ENCODE measurements at regions not wholly inside any gene's neighbourhood (a gene's known extent, or its start where the extent isn't known, plus 50 kb on each side); places are given as distances from the start of the nearest gene placed in this dataset.

DNA sequence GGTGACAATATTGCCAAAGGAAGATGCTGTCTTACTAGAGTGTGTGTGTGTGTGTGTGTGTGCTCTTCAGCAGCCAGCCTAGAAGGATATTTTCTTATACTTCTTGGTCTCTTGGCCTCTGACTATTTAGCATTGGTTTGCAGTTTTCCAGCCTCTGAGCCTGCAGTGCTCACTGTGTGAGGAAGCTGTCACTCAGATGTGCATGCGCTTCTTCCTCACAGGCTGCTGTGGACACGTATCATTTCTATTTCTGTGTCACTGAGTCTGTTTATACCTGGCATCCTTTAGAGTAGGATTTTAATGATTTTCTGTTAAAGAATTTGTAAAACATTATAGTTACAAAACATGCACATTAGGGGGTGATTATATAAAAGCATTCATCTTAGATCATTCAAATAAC, 83.3 kb downstream of the ALDH8A1 start:
- no peak for DNase-seq (ENCODE audit: extremely low read depth, low read depth)
- TF ChIP-seq, protein P1, sequence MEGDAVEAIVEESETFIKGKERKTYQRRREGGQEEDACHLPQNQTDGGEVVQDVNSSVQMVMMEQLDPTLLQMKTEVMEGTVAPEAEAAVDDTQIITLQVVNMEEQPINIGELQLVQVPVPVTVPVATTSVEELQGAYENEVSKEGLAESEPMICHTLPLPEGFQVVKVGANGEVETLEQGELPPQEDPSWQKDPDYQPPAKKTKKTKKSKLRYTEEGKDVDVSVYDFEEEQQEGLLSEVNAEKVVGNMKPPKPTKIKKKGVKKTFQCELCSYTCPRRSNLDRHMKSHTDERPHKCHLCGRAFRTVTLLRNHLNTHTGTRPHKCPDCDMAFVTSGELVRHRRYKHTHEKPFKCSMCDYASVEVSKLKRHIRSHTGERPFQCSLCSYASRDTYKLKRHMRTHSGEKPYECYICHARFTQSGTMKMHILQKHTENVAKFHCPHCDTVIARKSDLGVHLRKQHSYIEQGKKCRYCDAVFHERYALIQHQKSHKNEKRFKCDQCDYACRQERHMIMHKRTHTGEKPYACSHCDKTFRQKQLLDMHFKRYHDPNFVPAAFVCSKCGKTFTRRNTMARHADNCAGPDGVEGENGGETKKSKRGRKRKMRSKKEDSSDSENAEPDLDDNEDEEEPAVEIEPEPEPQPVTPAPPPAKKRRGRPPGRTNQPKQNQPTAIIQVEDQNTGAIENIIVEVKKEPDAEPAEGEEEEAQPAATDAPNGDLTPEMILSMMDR (IDR thresholded peaks at IDR 0.05; ENCODE audit: low read depth, low read length): no peak

DNA sequence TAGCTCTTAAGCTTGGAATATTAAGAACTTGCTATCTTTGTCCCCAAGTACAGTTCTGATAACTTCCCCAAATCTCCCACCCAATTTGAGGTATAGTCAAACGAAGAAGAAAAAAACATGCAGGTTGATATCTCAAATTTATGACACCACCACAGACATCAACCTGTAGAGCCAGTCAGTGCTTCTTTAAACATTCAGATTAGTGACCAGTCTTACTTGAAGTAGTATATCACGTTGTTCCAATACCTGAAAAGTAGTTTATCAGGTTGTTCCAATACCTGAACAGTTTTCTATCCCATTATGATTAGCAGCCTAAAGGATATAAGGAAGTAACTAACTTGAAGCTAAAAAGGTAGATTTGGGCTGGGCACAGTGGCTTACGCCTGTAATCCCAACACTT, 85.3 kb downstream of the ALDH8A1 start:
- TF ChIP-seq, protein P1 (IDR thresholded peaks at IDR 0.05; ENCODE audit: low read depth, low read length): no peak
- no peak for DNase-seq (ENCODE audit: extremely low read depth, low read depth)

DNA sequence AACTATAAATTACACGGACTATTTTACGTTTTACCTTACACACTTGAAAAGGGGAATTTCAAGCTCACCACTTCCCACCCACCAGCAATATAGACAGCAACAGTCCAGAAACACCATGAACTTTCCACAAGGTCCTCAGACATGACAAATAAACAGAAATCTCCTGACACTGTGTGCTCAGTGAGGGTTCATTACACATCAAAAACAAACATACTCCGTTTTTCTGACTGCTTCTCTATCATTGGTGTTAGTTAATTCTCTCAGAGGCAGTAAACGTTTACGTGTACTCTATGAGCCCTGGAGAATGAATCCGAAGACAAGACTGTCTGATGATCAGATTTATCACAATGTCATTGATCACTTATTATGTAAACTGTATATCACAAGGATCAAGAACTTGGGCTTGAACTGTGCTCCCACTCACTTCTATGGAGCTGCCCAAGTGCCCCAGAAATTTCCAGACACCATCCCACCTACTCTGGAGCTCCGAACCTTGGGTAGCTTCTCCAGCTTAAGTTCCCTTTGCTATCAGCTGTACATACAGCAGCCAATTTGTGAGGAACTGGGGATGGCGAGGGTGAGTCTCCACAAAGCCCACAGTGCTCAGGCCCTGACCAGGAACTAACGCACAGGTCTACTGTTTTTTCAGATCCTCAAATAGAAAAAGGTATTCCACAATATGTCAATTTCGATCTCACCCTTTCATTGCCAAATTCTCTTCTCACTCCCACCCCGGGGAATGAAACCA, 86.0 kb downstream of the ALDH8A1 start:
- no peak for DNase-seq (ENCODE audit: extremely low read depth, low read depth)
- TF ChIP-seq, protein P1 (IDR thresholded peaks at IDR 0.05; ENCODE audit: low read depth, low read length): no peak

DNA sequence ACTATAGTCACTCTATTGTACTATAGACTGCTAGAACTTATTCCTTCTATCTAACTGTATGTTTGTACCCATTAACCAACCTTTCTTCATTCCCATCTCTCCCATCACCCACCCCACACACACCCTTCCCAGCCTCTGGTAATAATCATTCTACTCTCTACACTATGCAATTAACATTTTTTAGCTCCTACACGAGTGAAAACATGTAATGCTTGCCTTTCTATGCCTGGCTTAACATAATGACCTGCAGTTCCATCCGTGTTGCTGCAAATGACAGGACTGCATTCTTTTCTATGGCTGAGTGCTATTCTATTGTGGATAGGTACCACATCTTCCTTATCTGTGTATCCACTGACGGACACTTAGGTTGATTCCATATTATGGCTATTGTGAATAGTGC, 95.5 kb downstream of the ALDH8A1 start:
- no peak for DNase-seq (ENCODE audit: extremely low read depth, low read depth)
- TF ChIP-seq, protein P1 (IDR thresholded peaks at IDR 0.05; ENCODE audit: low read depth, low read length): no peak

DNA sequence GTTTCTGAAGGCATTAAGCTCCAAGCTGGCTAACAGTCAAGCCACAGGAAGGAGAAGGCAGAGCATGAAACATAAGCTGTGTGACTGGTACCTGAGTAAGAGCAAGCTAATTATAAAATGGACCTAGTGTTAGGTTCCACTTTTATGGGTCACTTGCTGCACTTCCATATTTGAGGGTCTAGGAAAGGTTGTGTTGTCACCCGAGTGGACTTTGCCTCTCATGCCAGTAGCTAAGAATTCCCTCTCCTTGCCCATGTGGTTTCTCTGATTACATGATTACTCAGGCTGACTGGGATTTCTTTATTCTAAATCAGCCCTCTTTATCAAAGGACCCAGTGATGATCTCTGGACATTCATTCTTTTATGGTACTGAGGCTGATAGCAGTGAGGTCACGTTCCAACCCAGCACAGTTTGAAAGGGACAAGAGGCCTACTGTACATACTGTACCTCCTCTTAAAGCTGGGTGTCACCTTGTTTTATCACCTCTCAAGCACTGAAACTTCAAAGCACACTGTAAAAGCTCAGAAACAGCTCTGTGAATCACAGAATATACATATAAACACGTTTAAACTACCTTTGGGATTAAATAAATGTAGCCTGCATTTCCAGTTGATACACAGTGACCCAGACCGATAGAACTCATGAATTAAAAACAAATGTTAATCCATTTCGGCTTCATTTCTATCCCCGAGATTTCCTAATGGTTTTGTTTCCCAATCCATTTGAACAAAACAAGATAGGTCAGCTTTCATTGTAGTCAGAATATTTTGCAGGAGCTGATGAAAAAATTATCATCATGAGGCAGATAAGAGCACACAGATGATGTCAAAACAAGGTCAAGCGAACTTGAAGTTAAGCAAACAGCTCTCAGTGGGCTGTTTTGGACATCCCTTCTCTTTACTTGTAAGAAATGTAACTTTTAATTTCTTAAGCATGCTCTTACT, 96.5 kb downstream of the ALDH8A1 start:
- TF ChIP-seq, protein P1 (IDR thresholded peaks at IDR 0.05; ENCODE audit: low read depth, low read length): no peak
- peak; percentile 31 for DNase-seq (ENCODE audit: extremely low read depth, low read depth)

DNA sequence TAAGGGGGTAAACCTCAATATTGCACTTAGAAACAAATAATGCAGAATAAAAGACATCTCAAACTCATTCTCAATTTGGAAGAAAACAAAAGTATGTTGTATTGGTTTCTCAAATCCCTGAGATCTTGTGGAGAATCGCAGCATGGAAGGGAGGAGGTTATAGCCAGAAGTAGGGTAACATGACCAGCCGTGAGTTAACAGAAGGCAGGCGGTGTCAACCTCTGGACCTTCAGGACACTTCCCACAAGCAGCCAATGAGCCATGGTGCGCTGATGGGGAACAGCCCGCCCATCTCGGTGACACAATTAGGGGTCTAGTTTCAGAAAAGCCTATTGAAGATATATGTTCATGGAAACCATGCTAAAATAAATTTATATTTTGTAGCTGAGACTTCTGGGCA, 98.4 kb downstream of the ALDH8A1 start:
- no peak for DNase-seq (ENCODE audit: extremely low read depth, low read depth)
- TF ChIP-seq, protein P1 (IDR thresholded peaks at IDR 0.05; ENCODE audit: low read depth, low read length): no peak

All from AG09319 (cell line).